Osteoblast (primary cell): ENCODE measurements at regions not wholly inside any gene's neighbourhood (a gene's known extent, or its start where the extent isn't known, plus 50 kb on each side); places are given as distances from the start of the nearest gene placed in this dataset.

Source experiments
- DNase-seq: peaks from one replicate; pipeline ENCODE4 v3.0.0; 2011; ENCODE audit warnings: low spot score, mixed read lengths; ENCODE audit not compliant: insufficient read length; ENCODE audit errors: missing footprints
- H2AFZ ChIP-seq: 2 replicates; pipeline ENCODE4 v1.6.0; 2011; ENCODE audit warnings: mild to moderate bottlenecking, low read length
- H3K27ac ChIP-seq: 2 replicates; pipeline ENCODE4 v1.5.1; 2011; ENCODE audit warnings: mild to moderate bottlenecking, low read depth, low read length, moderate library complexity
- H3K27me3 ChIP-seq: 2 replicates; pipeline ENCODE4 v1.6.0; 2012; ENCODE audit warnings: mild to moderate bottlenecking, control low read depth, inconsistent platforms, low read length, moderate library complexity; ENCODE audit not compliant: insufficient read depth
- H3K36me3 ChIP-seq: 2 replicates; pipeline ENCODE4 v1.5.1; 2011; ENCODE audit warnings: mild to moderate bottlenecking, low read length, control low read depth, moderate library complexity; ENCODE audit not compliant: insufficient read depth
- H3K4me1 ChIP-seq: 2 replicates; pipeline ENCODE4 v1.5.1; 2011; ENCODE audit warnings: mild to moderate bottlenecking, low read length, control low read depth, moderate library complexity; ENCODE audit not compliant: insufficient read depth
- H3K4me2 ChIP-seq: 2 replicates; pipeline ENCODE4 v1.6.0; 2011; ENCODE audit warnings: mild to moderate bottlenecking, low read length; ENCODE audit not compliant: insufficient read depth
- H3K4me3 ChIP-seq: fragments of 200-600 bp; sonication (generic); 3 replicates; pipeline ENCODE4 v1.5.1; 2012; ENCODE audit warnings: mild to moderate bottlenecking, low read length, inconsistent platforms; ENCODE audit not compliant: insufficient read depth
- H3K79me2 ChIP-seq: 2 replicates; pipeline ENCODE4 v1.6.0; 2012; ENCODE audit warnings: mild to moderate bottlenecking, low read length, control low read depth, inconsistent platforms; ENCODE audit not compliant: insufficient read depth
- H3K9me3 ChIP-seq: 2 replicates; pipeline ENCODE4 v1.5.1; 2011; ENCODE audit warnings: low read depth, low read length, control low read depth
- H4K20me1 ChIP-seq: 2 replicates; pipeline ENCODE4 v1.6.0; 2012; ENCODE audit warnings: mild to moderate bottlenecking, low read length, control low read depth; ENCODE audit not compliant: insufficient read depth
- TF ChIP-seq, protein P1 (sequence below): IDR thresholded peaks from 2 replicates; pipeline ENCODE4 v1.5.1; 2011; ENCODE audit warnings: mild to moderate bottlenecking, low read depth, low read length, moderate library complexity; ENCODE audit errors: extremely low read depth

DNA sequence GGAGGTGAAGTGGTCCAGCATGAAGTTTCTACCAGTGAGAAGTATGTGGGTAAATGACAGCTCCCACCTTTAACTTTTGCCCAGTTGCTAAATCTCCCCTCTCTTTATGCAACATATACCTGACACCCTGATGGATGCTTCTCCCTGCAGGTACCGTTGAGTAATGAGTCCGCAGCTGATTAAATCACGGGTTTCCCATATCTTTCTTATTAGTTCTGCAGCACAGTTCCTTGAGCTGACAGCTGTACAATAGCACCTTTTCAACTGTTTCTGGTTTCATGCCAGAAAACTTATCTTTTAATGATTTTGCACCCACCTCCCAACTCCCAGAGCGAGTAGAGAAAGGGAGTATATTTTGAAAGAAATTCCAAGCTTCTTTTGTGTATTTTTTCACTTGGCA is 161.0 kb upstream of the TUT7 start:
- H3K9me3 ChIP-seq: no peaks in the 10 kb centered on the region
- no peak overlapping the region for H2AFZ ChIP-seq
- no peaks in the 10 kb centered on the region for H3K4me1 ChIP-seq
- no peak overlapping the region for H3K4me3 ChIP-seq
- H3K79me2 ChIP-seq: no peaks in the 10 kb centered on the region
- no peaks in the 10 kb centered on the region for H4K20me1 ChIP-seq
- H3K27ac ChIP-seq: no peak overlapping the region
- DNase-seq: no peak
- no peak overlapping the region for H3K4me2 ChIP-seq
- TF ChIP-seq, protein P1, sequence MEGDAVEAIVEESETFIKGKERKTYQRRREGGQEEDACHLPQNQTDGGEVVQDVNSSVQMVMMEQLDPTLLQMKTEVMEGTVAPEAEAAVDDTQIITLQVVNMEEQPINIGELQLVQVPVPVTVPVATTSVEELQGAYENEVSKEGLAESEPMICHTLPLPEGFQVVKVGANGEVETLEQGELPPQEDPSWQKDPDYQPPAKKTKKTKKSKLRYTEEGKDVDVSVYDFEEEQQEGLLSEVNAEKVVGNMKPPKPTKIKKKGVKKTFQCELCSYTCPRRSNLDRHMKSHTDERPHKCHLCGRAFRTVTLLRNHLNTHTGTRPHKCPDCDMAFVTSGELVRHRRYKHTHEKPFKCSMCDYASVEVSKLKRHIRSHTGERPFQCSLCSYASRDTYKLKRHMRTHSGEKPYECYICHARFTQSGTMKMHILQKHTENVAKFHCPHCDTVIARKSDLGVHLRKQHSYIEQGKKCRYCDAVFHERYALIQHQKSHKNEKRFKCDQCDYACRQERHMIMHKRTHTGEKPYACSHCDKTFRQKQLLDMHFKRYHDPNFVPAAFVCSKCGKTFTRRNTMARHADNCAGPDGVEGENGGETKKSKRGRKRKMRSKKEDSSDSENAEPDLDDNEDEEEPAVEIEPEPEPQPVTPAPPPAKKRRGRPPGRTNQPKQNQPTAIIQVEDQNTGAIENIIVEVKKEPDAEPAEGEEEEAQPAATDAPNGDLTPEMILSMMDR: no peak
- H3K36me3 ChIP-seq: no peaks in the 10 kb centered on the region
- peaks cover 4% of the 10 kb centered on the region for H3K27me3 ChIP-seq

DNA sequence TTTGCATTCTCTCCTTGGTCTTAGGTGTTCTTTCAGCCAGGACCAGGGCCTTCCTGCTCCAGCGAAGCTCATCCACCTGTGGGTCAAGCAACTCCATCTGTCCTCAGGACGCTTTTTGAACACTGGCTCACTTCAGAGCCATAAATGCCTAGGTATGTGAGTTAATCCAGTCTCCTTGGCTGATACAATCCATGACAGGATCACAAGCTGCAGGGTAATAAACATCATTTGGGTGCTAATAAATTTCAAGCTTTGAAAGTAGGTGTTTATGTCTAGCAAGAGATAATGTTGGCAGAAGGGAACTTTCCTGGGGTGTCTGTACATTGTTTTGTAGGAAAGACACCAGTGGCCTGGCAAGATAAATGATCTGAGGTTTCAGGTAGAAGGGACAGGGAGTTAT is 159.2 kb upstream of the TUT7 start:
- Histone ChIP-seq H3K36me3 (no peaks in the 10 kb centered on the region), H3K9me3 (no peaks in the 10 kb centered on the region), H3K27me3 (peaks cover 4% of the 10 kb centered on the region), H3K27ac (no peak overlapping the region), H2AFZ (no peak overlapping the region), H3K4me3 (no peak overlapping the region), H3K4me2 (no peak overlapping the region), H4K20me1 (no peaks in the 10 kb centered on the region), H3K4me1 (no peaks in the 10 kb centered on the region), H3K79me2 (no peaks in the 10 kb centered on the region)
- TF ChIP-seq, protein P1: no peak
- DNase-seq: no peak

DNA sequence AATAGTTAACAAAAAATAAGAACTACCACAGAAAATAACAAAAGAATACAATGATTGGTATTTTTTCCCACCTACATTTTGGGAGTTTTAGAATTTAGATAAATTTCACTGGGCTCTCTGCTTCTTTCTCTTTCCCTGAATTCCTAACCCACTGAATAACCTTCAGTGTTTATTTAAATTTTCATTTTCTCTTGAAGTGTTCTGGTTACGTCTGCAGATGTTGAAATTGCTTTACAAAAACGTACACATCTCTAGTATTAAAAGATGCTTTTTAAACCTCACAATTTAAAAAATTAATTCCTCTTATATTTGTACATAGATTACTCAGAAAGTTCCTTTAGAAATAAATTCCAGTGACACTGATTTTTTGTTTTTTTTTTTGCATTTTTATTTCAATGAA is 158.7 kb upstream of the TUT7 start:
- Histone ChIP-seq H2AFZ (no peak overlapping the region), H3K4me1 (no peaks in the 10 kb centered on the region), H4K20me1 (no peaks in the 10 kb centered on the region), H3K27me3 (peaks cover 4% of the 10 kb centered on the region), H3K79me2 (no peaks in the 10 kb centered on the region), H3K36me3 (no peaks in the 10 kb centered on the region), H3K27ac (no peak overlapping the region), H3K4me2 (no peak overlapping the region), H3K4me3 (no peak overlapping the region), H3K9me3 (no peaks in the 10 kb centered on the region)
- TF ChIP-seq, protein P1: no peak
- no peak for DNase-seq

DNA sequence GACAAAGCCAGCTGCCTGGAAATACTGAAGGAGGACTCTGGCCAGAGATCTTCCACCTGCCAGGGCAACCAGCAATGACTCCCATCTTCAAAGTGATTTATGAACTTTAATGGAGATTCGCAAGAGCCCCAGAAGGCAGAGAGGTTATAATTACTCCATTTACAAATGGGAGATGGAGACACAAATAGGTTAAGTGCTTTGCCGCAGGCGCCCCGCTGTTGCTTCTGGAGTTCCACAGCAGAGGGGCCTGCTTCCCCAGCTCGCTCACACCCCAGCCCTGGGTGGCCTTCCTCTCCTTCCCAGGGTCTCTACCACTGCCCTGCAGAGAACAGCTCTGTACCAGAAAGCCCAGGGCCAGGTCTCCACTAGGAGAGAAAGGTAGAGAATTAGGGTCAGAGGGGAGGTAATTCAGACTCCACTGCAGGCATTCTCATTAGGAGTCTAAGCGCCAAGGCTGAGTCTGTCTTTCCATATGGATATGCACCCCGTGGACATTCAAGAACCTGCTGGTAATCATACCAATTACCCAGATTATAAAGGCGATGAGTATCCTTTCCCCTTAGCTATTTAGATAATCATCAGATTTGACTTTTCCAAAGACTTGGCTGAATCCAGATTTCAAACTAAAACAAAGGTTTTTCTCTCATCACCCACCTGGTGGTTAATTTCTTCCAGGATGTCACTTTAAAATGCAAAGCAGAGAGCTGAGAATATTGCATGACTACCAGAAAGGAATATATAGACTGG is 157.6 kb upstream of the TUT7 start:
- Histone ChIP-seq H3K4me1 (no peaks in the 10 kb centered on the region), H3K27ac (no peak overlapping the region), H4K20me1 (no peaks in the 10 kb centered on the region), H3K27me3 (peaks cover 4% of the 10 kb centered on the region), H2AFZ (no peak overlapping the region), H3K4me2 (no peak overlapping the region), H3K79me2 (no peaks in the 10 kb centered on the region), H3K4me3 (no peak overlapping the region), H3K9me3 (no peaks in the 10 kb centered on the region), H3K36me3 (no peaks in the 10 kb centered on the region)
- no peak for DNase-seq
- TF ChIP-seq, protein P1: no peak
